Activated CD4-positive, alpha-beta T cell treated with anti-CD3 and anti-CD28 coated beads for 36 hours (primary cell): ENCODE measurements at regions not wholly inside any gene's neighbourhood (a gene's known extent, or its start where the extent isn't known, plus 50 kb on each side); places are given as distances from the start of the nearest gene placed in this dataset.

ENCODE experiments used
- ATAC-seq: fragments of 200-7000 bp; cut with Tn5 transposase; one replicate; pipeline ENCODE4 v1.10.0; 2021; ENCODE audit warnings: mild to moderate bottlenecking, moderate library complexity
- CTCF ChIA-PET: fragments of 350-600 bp; sonication (Branson Sonifier 250); formaldehyde crosslinking; loops from one replicate; lab custom pipeline; 2021; ENCODE audit warnings: antibody characterized with exemption; lab: Charles Lee
- POLR2A ChIA-PET: fragments of 350-600 bp; sonication (Branson Sonifier 250); formaldehyde crosslinking; loops from one replicate; lab custom pipeline; 2021; ENCODE audit warnings: antibody characterized with exemption, inconsistent platforms; lab: Charles Lee
- DNase-seq: peaks from one replicate; pipeline ENCODE4 v3.0.0-alpha.2; 2020
- H3K27ac Mint-ChIP-seq: one replicate; pipeline ENCODE4 v1.8.0; 2021; ENCODE audit warnings: mixed read lengths
- H3K27me3 Mint-ChIP-seq: one replicate; pipeline ENCODE4 v1.8.0; 2021; ENCODE audit warnings: mixed read lengths
- H3K36me3 Mint-ChIP-seq: one replicate; pipeline ENCODE4 v1.8.0; 2021; ENCODE audit warnings: low read depth, mixed read lengths
- H3K4me1 Mint-ChIP-seq: one replicate; pipeline ENCODE4 v1.8.0; 2021; ENCODE audit warnings: mixed read lengths
- H3K4me3 Mint-ChIP-seq: one replicate; pipeline ENCODE4 v1.8.0; 2021; ENCODE audit warnings: mild to moderate bottlenecking, moderate library complexity, mixed read lengths
- H3K9me3 Mint-ChIP-seq: one replicate; pipeline ENCODE4 v1.8.0; 2021; ENCODE audit warnings: low read depth, mixed read lengths
- intact Hi-C, 2 experiments: fragments of 100-400 bp; cut with DNase I in 1 of 2; cut with micrococcal nuclease in 1 of 2; formaldehyde crosslinking; loops; one replicate each; pipeline versions ENCODE4 v1.14.2 to v1.15.1; 2022 to 2024; cut with DNase I, micrococcal nuclease

DNA sequence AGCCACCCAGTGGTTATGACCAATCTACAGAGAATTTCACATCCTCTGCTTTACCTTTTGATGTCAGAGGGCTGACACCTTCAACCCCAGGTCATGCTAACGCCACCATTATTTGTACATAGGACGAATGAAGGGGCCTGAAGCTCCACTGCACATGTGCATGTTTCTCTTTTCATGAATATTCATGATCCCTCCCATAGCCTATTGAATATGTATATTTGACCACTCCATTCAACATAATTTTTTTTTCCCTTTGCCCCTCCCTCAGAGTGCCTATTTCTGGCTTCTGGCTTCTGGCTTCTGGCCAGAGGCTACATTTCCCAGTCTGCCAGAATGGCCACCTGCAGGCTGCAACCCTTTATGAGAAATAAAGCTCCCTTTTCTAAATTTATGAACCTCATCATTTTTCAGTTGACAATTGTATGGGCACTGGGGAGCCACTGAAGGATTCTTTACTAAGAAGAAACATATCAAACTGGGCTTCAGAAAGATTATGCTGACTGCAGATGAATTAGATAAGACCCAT is 406.7 kb downstream of the SIPA1L2 start:
- H3K4me1 Mint-ChIP-seq: peaks cover 20% of the 10 kb centered on the region
- ChIA-PET CTCF (interaction anchor here (0.6 to 0.7 kb wide), 2 partner anchors 14 to 376 kb away, joined by 3 read pairs; no protein-coding TSS in a partner anchor), POLR2A (no interaction called here)
- no peaks in the 10 kb centered on the region for H3K9me3 Mint-ChIP-seq
- no peak for DNase-seq
- H3K27me3 Mint-ChIP-seq: no peaks in the 10 kb centered on the region
- no peak overlapping the region for H3K27ac Mint-ChIP-seq
- intact Hi-C loops: no loop called here
- ATAC-seq: no peak
- no peak overlapping the region for H3K4me3 Mint-ChIP-seq
- no peaks in the 10 kb centered on the region for H3K36me3 Mint-ChIP-seq

DNA sequence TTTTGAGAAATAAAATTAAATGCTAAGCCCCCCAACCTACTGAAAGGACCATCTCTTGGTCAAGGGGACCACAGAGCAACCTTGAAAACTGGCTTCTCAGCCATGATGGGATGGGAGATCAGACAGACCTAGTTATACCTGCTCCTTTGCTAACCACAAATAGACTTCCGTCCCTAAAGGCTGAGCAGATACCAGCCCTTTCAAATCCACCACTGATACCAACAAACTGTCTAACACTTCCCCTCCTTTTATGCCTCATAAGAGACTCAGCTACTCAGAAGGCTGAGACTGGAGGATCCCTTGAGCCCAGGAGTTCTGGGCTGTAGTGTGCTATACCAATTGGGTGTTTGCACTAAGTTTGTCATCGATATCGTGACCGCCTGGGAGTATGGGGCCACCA is 407.3 kb downstream of the SIPA1L2 start:
- ATAC-seq (no peak), DNase-seq (no peak)
- no peaks in the 10 kb centered on the region for H3K9me3 Mint-ChIP-seq
- H3K27ac Mint-ChIP-seq: no peak overlapping the region
- no peaks in the 10 kb centered on the region for H3K27me3 Mint-ChIP-seq
- H3K36me3 Mint-ChIP-seq: no peaks in the 10 kb centered on the region
- H3K4me1 Mint-ChIP-seq: peaks cover 19% of the 10 kb centered on the region
- ChIA-PET CTCF (interaction anchor here (0.6 to 0.7 kb wide), 2 partner anchors 14 to 377 kb away, joined by 3 read pairs; no protein-coding TSS in a partner anchor), POLR2A (no interaction called here)
- no peak overlapping the region for H3K4me3 Mint-ChIP-seq
- intact Hi-C loops: no loop called here

DNA sequence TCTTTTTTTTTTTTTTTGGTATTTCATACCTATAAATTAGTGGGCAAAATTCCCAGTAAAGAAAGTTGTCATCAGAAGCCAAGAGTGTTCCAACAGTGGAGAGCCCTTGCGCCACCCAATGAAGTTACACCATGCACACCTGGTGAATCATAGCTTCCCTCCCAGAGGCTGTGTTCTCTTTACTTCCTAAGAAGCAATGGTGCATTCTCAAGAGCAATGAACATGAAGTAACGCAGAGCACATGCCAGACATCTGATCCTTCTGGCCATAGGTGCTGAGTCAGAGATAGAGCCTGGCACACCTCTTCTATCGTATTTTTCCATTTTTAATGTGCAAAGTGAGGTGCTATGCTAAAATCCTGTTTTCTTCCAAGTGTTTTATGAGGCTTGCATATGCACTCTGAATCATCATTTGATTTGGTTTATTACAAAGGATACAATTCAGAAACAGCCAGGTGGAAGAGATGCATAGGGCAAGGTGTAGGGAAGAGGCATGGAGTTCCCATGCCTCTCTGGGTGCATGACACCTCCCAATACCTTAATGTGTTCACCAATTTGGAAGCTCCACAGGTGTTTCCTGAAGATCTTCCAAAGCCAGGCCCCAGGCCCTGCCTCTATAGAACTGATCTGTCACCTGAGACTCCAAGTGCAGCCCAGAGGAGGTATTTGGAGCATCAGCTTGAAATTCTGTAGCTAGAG is 408.0 kb downstream of the SIPA1L2 start:
- POLR2A ChIA-PET: no interaction called here
- CTCF ChIA-PET: no interaction called here
- Mint-ChIP-seq H3K4me3 (no peak overlapping the region), H3K27ac (no peak overlapping the region), H3K4me1 (peaks cover 14% of the 10 kb centered on the region), H3K36me3 (no peaks in the 10 kb centered on the region), H3K27me3 (no peaks in the 10 kb centered on the region), H3K9me3 (no peaks in the 10 kb centered on the region)
- intact Hi-C loops: no loop called here
- no peak for ATAC-seq
- no peak for DNase-seq

DNA sequence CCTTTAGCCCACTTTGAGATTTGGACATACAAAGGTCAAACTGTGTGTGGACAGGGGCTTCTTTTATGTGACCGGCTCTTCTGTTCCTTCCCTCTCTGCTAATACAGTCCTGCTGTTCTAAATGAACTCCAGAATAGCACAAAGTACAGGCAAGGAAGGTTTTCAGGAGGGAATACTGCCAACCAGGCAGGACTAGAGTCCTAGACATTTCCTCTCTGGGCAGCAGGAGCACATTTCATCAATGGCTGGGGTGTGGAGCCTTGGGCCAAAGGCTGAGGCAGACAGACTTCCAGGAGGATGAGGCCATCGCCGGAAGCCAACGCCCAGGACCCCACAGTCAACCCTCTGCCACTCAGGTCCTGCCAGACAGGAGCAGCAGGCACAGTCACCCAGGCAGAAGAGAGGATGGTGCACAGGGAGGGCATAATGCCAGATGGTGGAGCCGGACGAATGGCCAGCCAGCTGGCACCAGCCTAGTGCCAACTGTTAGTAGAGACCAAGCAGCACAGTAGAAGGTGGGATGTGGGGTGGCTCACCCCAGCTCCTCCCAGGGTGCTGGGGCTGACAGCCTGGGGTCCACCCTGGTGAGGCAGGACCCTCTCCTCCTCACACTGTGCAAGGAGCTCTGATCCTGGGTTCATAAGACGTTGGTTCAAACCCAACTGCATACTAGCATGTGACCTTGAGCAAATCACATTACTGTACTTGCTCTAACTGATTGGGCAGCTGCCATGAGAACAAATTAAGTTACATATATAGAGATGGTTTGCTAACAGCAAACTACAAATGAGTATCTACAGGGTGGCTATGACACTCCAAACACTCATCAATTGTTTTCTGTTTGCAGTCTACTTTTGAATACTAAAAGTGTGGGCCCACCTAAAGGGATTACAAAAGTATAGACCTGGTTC is 410.7 kb downstream of the SIPA1L2 start:
- CTCF ChIA-PET: no interaction called here
- intact Hi-C loops: no loop called here

DNA sequence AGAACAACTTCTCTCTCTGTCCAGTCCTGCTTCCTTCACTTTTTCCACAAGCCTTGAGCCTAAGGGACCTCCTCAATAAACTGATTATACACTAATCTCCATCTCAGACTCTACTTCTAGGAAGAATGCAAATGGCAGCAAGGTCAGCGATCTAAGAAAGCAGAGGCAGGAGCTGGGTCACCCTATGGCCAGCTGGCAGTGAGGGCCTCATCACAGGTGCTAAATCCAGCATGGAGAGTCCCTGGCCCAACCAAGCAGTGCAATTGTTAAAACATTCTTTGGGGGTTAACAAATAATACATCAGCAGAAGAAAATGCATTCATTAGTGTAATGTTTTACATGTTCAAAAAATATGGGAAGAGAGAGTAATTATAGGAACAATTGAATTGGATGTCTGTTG is 416.0 kb downstream of the SIPA1L2 start:
- ChIA-PET CTCF (interaction anchor here (0.6 kb wide), 1 partner anchor 64 kb away, joined by 5 read pairs; no protein-coding TSS in a partner anchor), POLR2A (no interaction called here)
- Mint-ChIP-seq H3K27ac (no peak overlapping the region), H3K4me3 (no peak overlapping the region), H3K36me3 (no peaks in the 10 kb centered on the region), H3K4me1 (no peaks in the 10 kb centered on the region), H3K27me3 (peaks cover 2% of the 10 kb centered on the region), H3K9me3 (no peaks in the 10 kb centered on the region)
- ATAC-seq (no peak), DNase-seq (no peak)
- intact Hi-C loops: no loop called here

More for the DNA sequence above, 410.7 kb downstream of the SIPA1L2 start:
- Mint-ChIP-seq H3K4me3 (no peak overlapping the region), H3K36me3 (no peaks in the 10 kb centered on the region), H3K27me3 (no peaks in the 10 kb centered on the region), H3K4me1 (no peaks in the 10 kb centered on the region), H3K9me3 (no peaks in the 10 kb centered on the region), H3K27ac (no peak overlapping the region)
- POLR2A ChIA-PET: no interaction called here
- ATAC-seq (no peak), DNase-seq (no peak)

DNA sequence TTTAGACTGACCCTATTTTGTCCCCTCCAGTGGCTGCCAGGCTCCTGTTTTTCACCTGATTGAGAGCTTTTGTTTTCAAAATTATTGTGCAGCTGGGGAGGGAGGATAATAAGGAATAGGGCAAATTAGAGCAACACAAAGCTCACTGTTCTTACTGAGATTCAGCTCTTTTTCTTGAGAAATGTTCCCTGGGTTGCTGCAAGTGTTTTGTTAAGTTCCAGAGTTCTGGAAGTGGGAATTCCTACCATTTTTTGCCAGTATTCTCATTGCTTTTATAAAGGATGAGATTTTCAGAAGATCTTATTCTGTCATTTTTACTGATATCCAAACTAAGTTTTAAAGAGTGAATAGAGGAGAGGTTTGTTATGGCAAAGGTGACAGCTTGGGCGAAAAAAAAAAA is 417.7 kb downstream of the SIPA1L2 start:
- peaks cover 2% of the 10 kb centered on the region for H3K27me3 Mint-ChIP-seq
- ATAC-seq (no peak), DNase-seq (no peak)
- CTCF ChIA-PET: interaction anchor here (0.7 to 1.0 kb wide), 3 partner anchors 15 to 809 kb away, joined by 3 read pairs; no protein-coding TSS in a partner anchor
- POLR2A ChIA-PET: no interaction called here
- H3K4me3 Mint-ChIP-seq: no peak overlapping the region
- H3K27ac Mint-ChIP-seq: no peak overlapping the region
- intact Hi-C loops: no loop called here
- H3K36me3 Mint-ChIP-seq: no peaks in the 10 kb centered on the region
- no peaks in the 10 kb centered on the region for H3K9me3 Mint-ChIP-seq
- no peaks in the 10 kb centered on the region for H3K4me1 Mint-ChIP-seq

DNA sequence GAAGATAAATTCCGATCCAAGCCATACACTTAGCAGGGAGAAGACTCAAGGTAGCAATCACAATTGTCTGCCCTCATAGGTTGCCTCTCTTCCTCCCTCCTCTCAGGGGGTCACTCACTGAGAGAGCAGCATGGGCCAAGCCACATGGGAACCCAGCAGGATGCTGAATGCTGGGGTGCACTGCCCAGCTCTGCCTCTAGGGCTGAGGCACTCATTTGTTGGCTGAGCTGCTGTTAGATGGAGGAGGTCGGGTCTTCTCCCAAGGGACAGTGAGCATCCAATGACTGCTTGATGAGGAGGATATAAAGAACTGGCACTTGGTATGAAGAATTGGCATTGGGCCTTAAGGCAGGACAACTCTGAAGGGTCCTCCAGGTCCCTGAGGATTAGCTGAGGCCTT is 418.8 kb downstream of the SIPA1L2 start:
- CTCF ChIA-PET: interaction anchor here (0.6 to 0.7 kb wide), 2 partner anchors 16 to 98 kb away, joined by 3 read pairs; no protein-coding TSS in a partner anchor
- intact Hi-C loops: no loop called here
- POLR2A ChIA-PET: no interaction called here
- ATAC-seq: no peak
- peak; percentile 38 for DNase-seq
- no peaks in the 10 kb centered on the region for H3K36me3 Mint-ChIP-seq
- no peaks in the 10 kb centered on the region for H3K9me3 Mint-ChIP-seq
- no peak overlapping the region for H3K4me3 Mint-ChIP-seq
- H3K27ac Mint-ChIP-seq: no peak overlapping the region
- H3K4me1 Mint-ChIP-seq: no peaks in the 10 kb centered on the region
- H3K27me3 Mint-ChIP-seq: peaks cover 2% of the 10 kb centered on the region

DNA sequence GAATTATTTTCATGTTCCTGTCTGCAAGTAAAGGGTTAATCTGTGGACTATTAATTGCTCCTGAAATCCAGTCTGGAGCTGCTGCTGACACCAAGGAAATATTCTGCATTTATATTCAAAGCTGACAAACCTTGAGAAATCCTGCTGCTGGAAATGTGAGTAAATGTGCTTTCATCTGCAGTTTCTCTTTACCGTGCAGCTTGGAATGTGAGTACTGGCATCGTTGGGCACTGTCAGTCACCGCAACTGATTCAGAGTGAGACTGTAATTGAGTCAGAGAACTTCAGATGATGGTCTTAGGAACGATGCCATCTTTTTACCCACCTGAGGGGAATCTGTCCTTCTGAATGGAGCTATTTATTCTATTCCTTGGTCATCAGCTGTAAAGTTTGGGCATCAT is 420.6 kb downstream of the SIPA1L2 start:
- Mint-ChIP-seq H3K4me1 (no peaks in the 10 kb centered on the region), H3K27ac (no peak overlapping the region), H3K36me3 (no peaks in the 10 kb centered on the region), H3K27me3 (peaks cover 2% of the 10 kb centered on the region), H3K9me3 (no peaks in the 10 kb centered on the region), H3K4me3 (no peak overlapping the region)
- intact Hi-C loops: no loop called here
- DNase-seq (no peak), ATAC-seq (no peak)
- ChIA-PET CTCF (interaction anchor here (0.5 to 1.3 kb wide), 4 partner anchors 16 to 399 kb away, joined by 3 to 5 read pairs (median 3); no protein-coding TSS in a partner anchor), POLR2A (no interaction called here)

DNA sequence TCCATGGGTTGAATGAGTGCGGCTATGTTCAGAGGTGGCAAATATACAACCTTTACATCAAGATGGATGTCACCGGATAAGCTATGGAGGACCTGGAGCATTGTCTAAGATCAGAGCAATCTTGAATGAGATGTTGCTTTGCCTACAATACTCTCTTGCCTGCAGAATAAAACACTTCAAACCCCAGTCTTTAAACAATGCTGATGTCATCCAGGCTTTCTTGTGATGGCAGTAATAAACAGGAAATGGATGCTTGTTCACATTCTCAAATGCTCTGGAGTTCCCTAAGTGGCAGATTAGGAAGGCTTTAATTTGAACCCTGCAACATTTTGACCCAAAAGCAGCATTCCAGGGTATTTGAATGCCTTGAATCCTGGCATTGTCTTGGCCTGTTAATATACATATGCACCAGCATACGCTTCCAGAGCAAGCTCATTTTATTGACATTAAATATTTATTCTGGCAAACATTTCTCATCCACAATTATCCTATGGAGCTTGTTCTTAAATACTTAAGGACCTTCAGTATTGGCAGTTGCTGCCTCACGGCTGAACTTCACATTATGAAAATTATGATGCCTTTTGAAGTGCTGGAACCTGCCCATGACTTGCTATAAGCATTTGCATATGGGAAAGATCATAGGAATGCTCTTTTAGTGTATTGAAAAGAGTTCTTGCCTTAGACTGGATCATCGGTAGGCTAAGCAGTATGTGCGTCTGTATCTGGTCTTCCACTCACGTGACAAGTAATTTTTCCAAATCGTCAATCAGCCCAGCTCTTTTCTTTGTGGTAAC is 422.7 kb downstream of the SIPA1L2 start:
- Mint-ChIP-seq H3K4me1 (no peaks in the 10 kb centered on the region), H3K27me3 (no peaks in the 10 kb centered on the region), H3K4me3 (no peak overlapping the region), H3K36me3 (peaks cover 3% of the 10 kb centered on the region), H3K9me3 (peaks cover 10% of the 10 kb centered on the region), H3K27ac (no peak overlapping the region)
- ATAC-seq (no peak), DNase-seq (no peak)
- intact Hi-C loops: no loop called here
- ChIA-PET POLR2A (no interaction called here), CTCF (interaction anchor here (1.1 kb wide), 1 partner anchor 19 kb away, joined by 3 read pairs; no protein-coding TSS in a partner anchor)

DNA sequence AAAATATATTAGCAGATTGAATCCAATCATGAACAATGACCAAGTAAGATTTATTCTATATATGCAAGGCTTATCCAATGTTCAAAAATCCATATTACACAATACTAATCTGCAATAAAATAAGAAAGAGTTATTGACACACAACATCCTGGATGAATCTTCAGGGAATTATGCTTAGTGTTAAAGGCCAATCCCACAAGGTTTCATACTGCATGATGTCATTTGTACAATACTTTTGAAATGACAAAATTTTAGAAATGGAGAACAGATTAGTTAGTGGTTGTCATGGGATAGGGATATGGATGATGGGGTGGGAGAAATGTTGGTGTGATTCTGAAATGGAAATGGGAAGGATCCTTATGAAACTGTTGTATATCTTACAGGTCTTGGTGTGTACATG is 425.7 kb downstream of the SIPA1L2 start:
- no peak for ATAC-seq
- H3K9me3 Mint-ChIP-seq: peaks cover 23% of the 10 kb centered on the region
- ChIA-PET CTCF (no interaction called here), POLR2A (no interaction called here)
- DNase-seq: no peak
- H3K4me3 Mint-ChIP-seq: no peak overlapping the region
- no peaks in the 10 kb centered on the region for H3K27me3 Mint-ChIP-seq
- no peak overlapping the region for H3K27ac Mint-ChIP-seq
- peaks cover 8% of the 10 kb centered on the region for H3K36me3 Mint-ChIP-seq
- intact Hi-C loops: no loop called here
- no peaks in the 10 kb centered on the region for H3K4me1 Mint-ChIP-seq

DNA sequence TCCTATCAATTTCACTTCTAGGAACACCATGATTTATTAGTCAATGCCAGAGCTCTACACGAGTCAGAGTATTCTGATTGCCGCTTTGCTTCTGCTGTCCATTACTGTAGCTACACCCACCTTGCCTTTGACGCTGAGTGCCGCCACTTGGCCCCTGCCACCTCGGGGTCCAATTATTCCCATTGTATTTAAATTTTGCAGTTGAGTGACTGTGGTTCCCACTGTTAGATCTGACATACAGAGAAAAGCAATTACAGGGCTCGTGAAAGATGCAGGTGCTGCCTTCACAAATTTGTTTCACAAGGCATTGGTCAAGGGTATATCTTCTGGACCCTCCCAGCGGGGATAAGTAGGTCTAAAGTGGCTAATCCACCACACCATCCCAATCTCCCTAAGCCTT is 428.9 kb downstream of the SIPA1L2 start:
- ChIA-PET CTCF (no interaction called here), POLR2A (no interaction called here)
- intact Hi-C loops: no loop called here
- H3K9me3 Mint-ChIP-seq: peaks cover 23% of the 10 kb centered on the region
- H3K4me3 Mint-ChIP-seq: no peak overlapping the region
- ATAC-seq: no peak
- H3K27ac Mint-ChIP-seq: no peak overlapping the region
- peaks cover 2% of the 10 kb centered on the region for H3K27me3 Mint-ChIP-seq
- DNase-seq: no peak
- peaks cover 8% of the 10 kb centered on the region for H3K36me3 Mint-ChIP-seq
- no peaks in the 10 kb centered on the region for H3K4me1 Mint-ChIP-seq
